HG03378 (cell line): ENCODE measurements at regions not wholly inside any gene's neighbourhood (a gene's known extent, or its start where the extent isn't known, plus 50 kb on each side); places are given as distances from the start of the nearest gene placed in this dataset.

ENCODE experiments used
- ATAC-seq: cut with Tn5 transposase; IDR thresholded peaks from one replicate; pipeline ENCODE4 v1.9.1; 2021; ENCODE audit warnings: mild to moderate bottlenecking, moderate library complexity; ENCODE audit not compliant: unreplicated experiment

GRCh38 chr12:96132819-96133218, 61.4 kb upstream of the ELK3 start:
- no peak for ATAC-seq

- ATAC-seq, result no peak
These were observed 60.0 kb upstream of the ELK3 start for GRCh38 chr12:96134200-96134599.

GRCh38 chr12:96136161-96136560, 58.0 kb upstream of the ELK3 start:
- ATAC-seq, result no peak

GRCh38 chr12:96136725-96137378, 57.3 kb upstream of the ELK3 start:
- no peak for ATAC-seq

- ATAC-seq, result no peak
These were observed 54.0 kb upstream of the ELK3 start for GRCh38 chr12:96140174-96140573.

GRCh38 chr12:96141216-96141912, 52.8 kb upstream of the ELK3 start:
- no peak for ATAC-seq

- no peak for ATAC-seq
These were observed 50.8 kb upstream of the ELK3 start for GRCh38 chr12:96143392-96143791.

GRCh38 chr12:96143827-96144565, 50.2 kb upstream of the ELK3 start:
- ATAC-seq, result no peak
